OCI-LY7 (cell line): ENCODE measurements at regions not wholly inside any gene's neighbourhood (a gene's known extent, or its start where the extent isn't known, plus 50 kb on each side); places are given as distances from the start of the nearest gene placed in this dataset.

Experiments used
- BruUV-seq: library from RNA; stranded (reverse); fragments of 400-500 nt; replicated peaks from 2 replicates; lab custom pipeline; 2021; lab: Mats Ljungman, UMichigan
- CTCF ChIA-PET: fragments of 300-600 bp; sonication (Branson Sonifier 250); formaldehyde crosslinking; loops from one replicate; lab custom pipeline; 2022; ENCODE audit warnings: antibody characterized with exemption; ENCODE audit not compliant: unreplicated experiment; lab: Charles Lee
- POLR2A ChIA-PET: fragments of 300-600 bp; sonication (Branson Sonifier 250); formaldehyde crosslinking; loops from one replicate; lab custom pipeline; 2022; ENCODE audit warnings: antibody characterized with exemption; lab: Charles Lee
- DNase-seq: peaks from one replicate; pipeline ENCODE4 v3.0.0-alpha.2; 2015; ENCODE audit warnings: low spot score
- H2AFZ ChIP-seq: fragments of 200-600 bp; sonication (generic), shearing (Covaris generic); 2 replicates; pipeline ENCODE4 v1.6.1; 2014; ENCODE audit warnings: mild to moderate bottlenecking, antibody characterized with exemption, low read length, moderate library complexity
- H3K27ac ChIP-seq: fragments of 200-600 bp; sonication (generic); 2 replicates; pipeline ENCODE4 v1.5.1; 2014; ENCODE audit warnings: mixed run types, low read depth, mild to moderate bottlenecking, moderate library complexity, low read length, inconsistent platforms; ENCODE audit not compliant: poor library complexity, severe bottlenecking
- H3K36me3 ChIP-seq: fragments of 200-600 bp; sonication (generic); 2 replicates; pipeline ENCODE4 v1.6.1; 2014; ENCODE audit warnings: mild to moderate bottlenecking, antibody characterized with exemption, low read length, moderate library complexity, mixed read lengths; ENCODE audit not compliant: insufficient read depth
- H3K4me1 ChIP-seq: fragments of 200-600 bp; sonication (generic); 2 replicates; pipeline ENCODE4 v1.5.1; 2014; ENCODE audit warnings: mild to moderate bottlenecking, low read length; ENCODE audit not compliant: insufficient read depth, poor library complexity, severe bottlenecking
- H3K4me2 ChIP-seq: fragments of 200-600 bp; sonication (generic); 2 replicates; pipeline ENCODE4 v1.6.1; 2014; ENCODE audit warnings: mild to moderate bottlenecking, low read length
- H3K4me3 ChIP-seq: fragments of 200-600 bp; sonication (generic); 2 replicates; pipeline ENCODE4 v1.5.1; 2014; ENCODE audit warnings: mild to moderate bottlenecking, low read depth, low read length; ENCODE audit not compliant: poor library complexity, severe bottlenecking
- H3K79me2 ChIP-seq: fragments of 200-600 bp; sonication (generic); 2 replicates; pipeline ENCODE4 v1.6.1; 2016; ENCODE audit warnings: low read depth, mild to moderate bottlenecking, low read length, moderate library complexity, mixed read lengths; ENCODE audit not compliant: insufficient read depth
- H3K9me2 ChIP-seq: fragments of 200-600 bp; sonication (generic); 2 replicates; pipeline ENCODE4 v1.6.1; 2016; ENCODE audit warnings: mild to moderate bottlenecking, low read length, mixed read lengths; ENCODE audit not compliant: insufficient read depth
- H3K9me3 ChIP-seq: fragments of 200-600 bp; sonication (generic); 2 replicates; pipeline ENCODE4 v1.6.1; 2014; ENCODE audit warnings: mild to moderate bottlenecking, mixed run types, low read length, mixed read lengths
- H4K20me1 ChIP-seq: fragments of 200-600 bp; sonication (generic); 2 replicates; pipeline ENCODE4 v1.6.1; 2014; ENCODE audit warnings: mild to moderate bottlenecking, antibody characterized with exemption, low read length, moderate library complexity, mixed read lengths; ENCODE audit not compliant: insufficient read depth
- CTCF ChIP-seq: fragments of 200-600 bp; sonication (generic); conservative IDR thresholded peaks from 2 replicates; pipeline ENCODE4 v1.5.1; 2014; ENCODE audit warnings: mild to moderate bottlenecking, antibody characterized with exemption, low read length, moderate library complexity, mixed read lengths
- EZH2phosphoT487 ChIP-seq: fragments of 200-600 bp; sonication (generic); IDR thresholded peaks from 2 replicates; pipeline ENCODE4 v1.6.1; 2018; ENCODE audit warnings: low read depth, borderline replicate concordance, mild to moderate bottlenecking, mixed run types, antibody characterized with exemption, low read length, moderate library complexity, mixed read lengths
- intact Hi-C: fragments of 100-400 bp; cut with micrococcal nuclease; formaldehyde crosslinking; loops from one replicate; pipeline ENCODE4 v1.10.0; 2022; ENCODE audit not compliant: unreplicated experiment

GRCh38 chr7:131921016-131921415, 364.6 kb upstream of the PODXL start:
- Histone ChIP-seq H3K4me2 (no peak overlapping the region), H3K79me2 (no peaks in the 10 kb centered on the region), H3K9me3 (no peaks in the 10 kb centered on the region), H3K4me1 (no peaks in the 10 kb centered on the region), H3K27ac (no peak overlapping the region), H3K36me3 (no peaks in the 10 kb centered on the region), H3K9me2 (no peaks in the 10 kb centered on the region), H3K4me3 (no peak overlapping the region), H2AFZ (no peak overlapping the region), H4K20me1 (no peaks in the 10 kb centered on the region)
- no TSS peak for BruUV-seq
- CTCF ChIA-PET = no interaction called here
- intact Hi-C loops = no loop called here
- TF ChIP-seq CTCF (no peak), EZH2phosphoT487 (no peak)
- POLR2A ChIA-PET = interaction anchor here (0.7 kb wide), 1 partner anchor 15 kb away, joined by 3 read pairs; no protein-coding TSS in a partner anchor
- DNase-seq = no peak

GRCh38 chr7:131919920-131920709, 363.7 kb upstream of the PODXL start:
- no peak overlapping the region for H3K27ac ChIP-seq
- TF ChIP-seq EZH2phosphoT487 = no peak
- TF ChIP-seq CTCF = no peak
- no peak overlapping the region for H2AFZ ChIP-seq
- no peaks in the 10 kb centered on the region for H3K9me3 ChIP-seq
- intact Hi-C loops = no loop called here
- DNase-seq = no peak
- POLR2A ChIA-PET = interaction anchor here (0.6 kb wide), 1 partner anchor 250 kb away, joined by 4 read pairs; no protein-coding TSS in a partner anchor
- no peaks in the 10 kb centered on the region for H3K36me3 ChIP-seq
- no TSS peak for BruUV-seq
- H3K4me2 ChIP-seq = no peak overlapping the region
- no peaks in the 10 kb centered on the region for H3K79me2 ChIP-seq
- no peaks in the 10 kb centered on the region for H4K20me1 ChIP-seq
- H3K9me2 ChIP-seq = no peaks in the 10 kb centered on the region
- CTCF ChIA-PET = no interaction called here
- no peaks in the 10 kb centered on the region for H3K4me1 ChIP-seq
- no peak overlapping the region for H3K4me3 ChIP-seq

GRCh38 chr7:131911112-131911511, 354.7 kb upstream of the PODXL start:
- Histone ChIP-seq H3K9me3 (no peaks in the 10 kb centered on the region), H3K9me2 (no peaks in the 10 kb centered on the region), H3K36me3 (no peaks in the 10 kb centered on the region), H2AFZ (no peak overlapping the region), H3K79me2 (no peaks in the 10 kb centered on the region), H3K4me2 (no peak overlapping the region), H4K20me1 (no peaks in the 10 kb centered on the region), H3K27ac (no peak overlapping the region), H3K4me3 (no peak overlapping the region), H3K4me1 (no peaks in the 10 kb centered on the region)
- POLR2A ChIA-PET = no interaction called here
- DNase-seq = no peak
- CTCF ChIA-PET = no interaction called here
- BruUV-seq = no TSS peak
- intact Hi-C loops = no loop called here
- TF ChIP-seq EZH2phosphoT487 (no peak), CTCF (no peak)
